Left lobe of liver (tissue), 2 donors: ENCODE measurements at regions not wholly inside any gene's neighbourhood (a gene's known extent, or its start where the extent isn't known, plus 50 kb on each side); places are given as distances from the start of the nearest gene placed in this dataset.

Experiments
- ATAC-seq: fragments of 200-7000 bp; cut with Tn5 transposase; one replicate; pipeline ENCODE4 v1.9.1; 2020; ENCODE audit warnings: mild to moderate bottlenecking, moderate library complexity
- DNase-seq: peaks from one replicate; pipeline ENCODE4 v3.0.0-alpha.2; 2020; ENCODE audit warnings: low spot score
- donor health status: DM: no; HTN: no; CAD: no; lungs with moderate emphysema.
- donor health status: DM: no; HTN: yes; CAD: no.

DNA sequence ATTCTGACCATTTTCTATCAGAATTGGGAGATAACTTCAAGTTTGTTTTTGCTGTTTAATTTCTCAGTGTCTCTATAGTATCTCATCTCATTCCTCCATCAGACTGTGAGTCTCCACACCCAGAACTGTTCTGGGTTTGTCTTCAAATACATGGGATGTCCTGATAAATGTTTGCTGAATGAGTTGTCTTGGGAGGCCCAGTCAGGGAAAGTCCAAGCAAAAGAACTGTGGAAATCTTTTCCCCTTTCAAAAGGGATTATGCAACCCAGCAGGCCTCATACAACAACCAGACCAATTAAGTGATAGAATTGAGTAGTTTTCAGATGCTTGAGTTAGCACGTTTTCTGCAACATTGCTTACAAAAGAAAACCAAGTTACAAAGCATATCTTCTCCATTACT, 324.4 kb downstream of the BRINP1 start:
- ATAC-seq, result no peak

DNA sequence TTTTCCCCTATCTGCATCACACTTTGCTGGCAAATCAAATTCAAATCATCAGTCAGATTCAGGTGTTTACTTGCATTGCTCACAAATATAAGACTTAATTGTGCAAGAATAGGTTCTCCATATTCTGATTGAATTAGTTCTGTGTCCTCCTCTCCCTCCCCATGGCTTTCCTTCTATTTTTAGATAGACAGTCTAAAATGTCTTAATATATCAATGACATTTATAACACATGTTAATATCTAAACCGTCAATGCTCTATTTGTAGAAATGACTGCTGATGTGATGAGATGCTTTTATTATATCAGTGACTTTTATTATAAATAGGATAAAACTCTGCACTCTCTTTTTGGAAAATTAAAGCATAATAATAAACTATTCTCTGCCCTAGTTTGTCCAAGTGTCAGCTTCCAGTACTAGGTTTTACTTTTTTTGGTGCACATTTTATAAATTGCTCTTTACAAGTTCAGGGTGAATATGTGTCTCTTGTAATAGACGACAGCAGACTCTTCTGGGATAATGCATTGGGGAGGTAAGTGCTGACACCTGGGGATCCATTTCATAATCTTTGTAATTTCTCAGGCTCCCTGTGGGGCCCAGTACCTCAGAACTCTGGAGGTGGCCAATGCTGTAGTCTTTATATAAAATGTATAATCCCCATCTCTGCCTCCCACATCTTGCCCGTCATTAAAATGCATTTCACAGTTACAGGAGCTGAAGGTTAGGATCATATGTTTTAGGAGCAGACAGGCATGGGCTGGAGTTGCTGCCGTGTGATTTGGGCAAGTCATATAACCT, 321.5 kb downstream of the BRINP1 start:
- no peak for DNase-seq
- no peak for ATAC-seq

More for the DNA sequence above, 324.4 kb downstream of the BRINP1 start:
- no peak for DNase-seq

- DNase-seq, result no peak
- no peak for ATAC-seq
Observed at GRCh38 chr9:119050281-119050680, 319.0 kb downstream of the BRINP1 start.

DNA sequence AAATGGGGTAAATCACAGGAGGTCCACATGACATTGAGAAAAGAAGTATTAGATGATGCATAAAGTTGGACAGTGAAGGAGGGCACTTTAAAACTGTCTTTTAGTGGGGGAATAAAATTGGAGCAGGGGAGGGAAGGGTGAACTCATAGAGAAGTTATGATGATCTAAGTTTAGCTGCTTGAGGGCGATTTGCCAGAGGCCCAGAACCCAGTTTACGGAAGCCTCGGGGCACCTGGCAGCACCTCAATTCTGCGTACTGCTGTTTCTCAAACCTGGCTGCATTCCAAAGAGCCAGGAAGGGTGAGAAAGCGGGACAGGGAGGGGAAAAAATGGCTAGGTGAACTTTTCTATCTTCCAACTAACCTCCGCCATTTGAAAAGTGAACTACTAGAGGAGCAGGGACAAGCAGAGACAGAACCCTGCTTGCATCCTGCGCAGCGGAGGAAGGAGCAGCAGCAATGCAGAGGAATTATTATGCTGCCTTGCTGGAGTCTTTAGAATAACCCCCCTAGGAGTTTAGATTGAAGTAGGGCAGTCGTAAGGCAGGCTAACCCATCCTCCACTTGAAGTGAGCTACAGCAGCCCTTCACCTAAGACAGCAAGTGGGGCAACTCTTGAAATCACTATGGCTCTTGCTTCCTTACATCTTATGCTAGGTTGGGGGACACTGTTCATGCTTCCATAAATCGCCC, 316.8 kb downstream of the BRINP1 start:
- ATAC-seq (no peak), DNase-seq (no peak)

DNA sequence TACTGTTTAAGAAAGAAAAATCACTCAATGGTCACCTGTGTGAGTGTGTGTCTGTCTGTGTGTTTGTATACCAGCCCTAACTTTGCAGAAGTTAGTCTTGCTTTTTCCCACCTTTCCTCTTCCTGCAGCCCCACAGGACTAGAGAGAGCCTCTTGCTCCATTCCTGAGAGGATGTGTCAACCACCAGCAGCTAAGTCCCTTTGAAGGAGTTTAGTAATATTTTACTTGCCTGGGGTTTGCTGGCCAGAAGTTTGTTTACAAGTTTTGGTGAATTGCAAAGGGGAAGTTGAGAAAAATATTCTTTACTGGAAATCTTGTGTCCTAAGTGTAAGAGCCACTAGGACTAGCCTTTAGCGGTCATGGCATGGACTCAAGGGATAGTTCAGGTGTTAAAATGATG, 316.2 kb downstream of the BRINP1 start:
- DNase-seq (no peak), ATAC-seq (no peak)

GRCh38 chr9:119060629-119061385, 308.4 kb downstream of the BRINP1 start:
- DNase-seq (no peak), ATAC-seq (no peak)

DNA sequence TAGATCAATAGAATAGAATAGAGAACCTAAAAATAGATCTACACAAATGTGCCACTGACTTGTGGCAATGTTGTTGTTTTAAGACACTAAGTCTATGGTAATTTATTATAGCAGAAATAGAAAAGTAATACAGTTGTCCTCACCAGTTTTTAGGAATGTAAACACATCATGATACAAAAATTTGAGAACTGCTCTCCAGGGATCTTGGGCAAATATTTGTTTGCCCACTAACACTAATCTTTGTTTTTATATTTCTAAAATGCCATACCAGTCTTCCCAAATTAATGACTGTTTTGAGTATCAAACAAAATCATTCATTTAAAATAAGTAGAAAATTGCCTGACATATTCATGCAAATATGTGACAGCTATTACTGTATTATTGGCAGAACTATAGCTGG, 297.6 kb downstream of the BRINP1 start:
- ATAC-seq, result no peak
- no peak for DNase-seq

- ATAC-seq (no peak), DNase-seq (no peak)
Observed at GRCh38 chr9:119074017-119074416, 295.2 kb downstream of the BRINP1 start.

GRCh38 chr9:119078015-119078414, 291.2 kb downstream of the BRINP1 start:
- ATAC-seq, result no peak
- DNase-seq, result no peak

DNA sequence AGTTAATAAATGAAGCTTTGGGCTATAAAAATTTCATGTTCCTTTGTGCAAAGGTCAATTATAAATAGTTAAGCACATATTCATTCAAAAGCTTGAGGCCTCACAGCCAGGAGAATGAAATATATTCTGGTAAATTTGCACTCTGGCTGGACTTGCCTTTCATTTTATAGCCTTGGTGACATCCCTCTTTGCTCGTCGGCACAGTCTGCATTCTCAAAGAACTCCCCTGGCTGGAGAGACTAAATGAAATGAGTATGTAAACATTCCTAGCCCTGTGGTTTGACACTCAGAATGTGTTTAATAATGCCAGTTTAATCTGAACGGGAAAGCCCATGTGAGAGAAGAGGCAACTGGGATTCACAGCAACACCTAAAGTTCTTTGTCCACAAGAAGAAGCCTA, 285.6 kb downstream of the BRINP1 start:
- ATAC-seq (no peak), DNase-seq (no peak)

DNA sequence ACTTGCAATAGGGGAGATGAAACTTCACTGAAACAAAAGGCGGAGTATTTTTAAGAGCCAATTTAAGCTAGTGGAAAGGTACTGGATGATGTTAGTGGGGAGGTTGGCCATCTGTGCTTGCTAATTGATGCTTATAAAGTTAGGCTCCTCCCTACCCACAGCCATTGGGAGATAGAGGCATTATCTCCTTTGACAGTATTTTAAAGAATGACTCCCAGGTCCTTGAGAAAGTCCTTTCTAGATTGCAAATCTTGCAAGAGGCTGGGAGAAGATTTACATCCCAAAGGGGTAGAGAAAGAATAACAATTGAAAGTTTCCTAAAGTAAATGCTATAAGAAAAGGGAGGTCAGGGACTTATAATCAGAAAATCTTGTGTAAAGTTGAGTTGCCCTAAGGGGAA, 282.6 kb downstream of the BRINP1 start:
- DNase-seq (no peak), ATAC-seq (no peak)

- DNase-seq (no peak), ATAC-seq (no peak)
Observed at GRCh38 chr9:119088002-119088547, 281.2 kb downstream of the BRINP1 start.

GRCh38 chr9:119091074-119091473, 278.2 kb downstream of the BRINP1 start:
- no peak for DNase-seq
- no peak for ATAC-seq

- ATAC-seq (no peak), DNase-seq (no peak)
Observed at GRCh38 chr9:119092125-119092524, 277.1 kb downstream of the BRINP1 start.

GRCh38 chr9:119094086-119094485, 275.1 kb downstream of the BRINP1 start:
- DNase-seq (no peak), ATAC-seq (no peak)

DNA sequence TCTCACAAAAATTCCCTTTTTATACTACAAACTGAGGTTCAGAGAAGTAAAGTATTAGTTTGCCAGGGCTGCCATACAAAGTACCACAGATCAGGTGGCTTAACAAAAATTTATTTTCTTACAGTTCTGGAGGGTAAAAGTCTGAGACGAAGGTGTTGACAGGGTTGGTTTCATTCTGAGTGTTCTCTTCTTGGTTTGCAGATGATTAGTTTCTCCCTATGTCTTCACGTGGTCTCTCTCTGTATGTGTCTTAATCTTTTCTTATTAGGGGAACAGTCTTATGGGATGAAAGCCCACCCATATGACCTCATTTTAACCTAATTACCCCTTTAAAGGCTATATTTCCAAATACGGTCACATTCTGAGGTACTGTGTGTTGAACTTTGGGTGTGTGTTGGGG, 274.2 kb downstream of the BRINP1 start:
- DNase-seq (no peak), ATAC-seq (no peak)

GRCh38 chr9:119101048-119101447, 268.2 kb downstream of the BRINP1 start:
- no peak for DNase-seq
- no peak for ATAC-seq

DNA sequence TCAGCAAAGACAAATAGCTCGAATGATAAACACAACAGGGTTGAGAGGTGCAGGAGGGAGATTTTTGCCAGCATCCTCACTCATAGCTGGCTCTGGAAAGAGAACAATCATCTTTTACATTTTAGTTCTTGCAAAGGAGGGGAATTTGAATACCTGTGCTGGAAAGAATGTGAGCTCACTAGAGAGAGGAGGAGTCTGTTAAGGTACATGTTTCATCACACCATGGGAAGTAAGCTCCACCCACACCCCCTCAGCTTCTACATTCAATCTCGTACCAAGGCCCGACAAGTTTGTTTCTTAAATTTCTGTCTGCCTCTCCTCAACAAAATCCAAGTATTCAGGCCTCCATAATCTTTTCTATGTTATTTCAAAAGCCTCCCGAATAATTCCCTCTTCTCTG, 254.6 kb downstream of the BRINP1 start:
- no peak for ATAC-seq

More for the DNA sequence above, 254.6 kb downstream of the BRINP1 start:
- no peak for DNase-seq
